HepG2 (cell line): ENCODE measurements at regions not wholly inside any gene's neighbourhood (a gene's known extent, or its start where the extent isn't known, plus 50 kb on each side); places are given as distances from the start of the nearest gene placed in this dataset.

Experiments used
- ATAC-seq: fragments of 200-7000 bp; cut with Tn5 transposase; 3 replicates; pipeline ENCODE4 v1.9.1; 2020; ENCODE audit warnings: mild to moderate bottlenecking, moderate library complexity
- BruUV-seq: library from RNA; stranded (reverse); fragments of 400-500 nt; replicated peaks from 2 replicates; lab custom pipeline; 2021; lab: Mats Ljungman, UMichigan
- CTCF ChIA-PET: fragments of 300-600 bp; formaldehyde crosslinking; extraction: SDS; loops from one replicate; lab custom pipeline; 2021; ENCODE audit warnings: low total read pairs, inconsistent platforms, low intra/inter-chr PET ratio; lab: Yijun Ruan, JAX
- POLR2A ChIA-PET: fragments of 350-600 bp; sonication (Branson Sonifier 250); formaldehyde crosslinking; loops from one replicate; lab custom pipeline; 2020; ENCODE audit warnings: antibody characterized with exemption, inconsistent platforms; lab: Yijun Ruan, JAX
- DNase-seq: peaks from one replicate; pipeline ENCODE4 v3.0.0-alpha.2; 2015; ENCODE audit warnings: low spot score
- FAIRE-seq: peaks from 3 replicates; lab custom pipeline; 2011; peaks lifted over from hg19 to GRCh38; lab: Jason Lieb, UNC
- H2AFZ ChIP-seq: one replicate; pipeline ENCODE4 v1.6.1; 2011; ENCODE audit warnings: low read length, inconsistent platforms
- H3K27ac ChIP-seq: fragments of 300-600 bp; 3 replicates; pipeline ENCODE4 v1.8.0; 2011; ENCODE audit warnings: mixed run types, mild to moderate bottlenecking, mixed read lengths, low read length, inconsistent platforms; ENCODE audit not compliant: insufficient read depth; ENCODE audit errors: extremely low read length
- H3K27me3 ChIP-seq, 2 experiments: fragments of 200-600 bp in 1 of 2; 2 replicates in 1 of 2; 3 replicates in 1 of 2; pipeline versions ENCODE4 v1.6.0 to v1.8.0; 2011; ENCODE audit warnings: low read length in 2 of 2, mild to moderate bottlenecking in 2 of 2, moderate library complexity in 2 of 2, inconsistent platforms in 1 of 2; ENCODE audit not compliant: insufficient read depth in 2 of 2, control insufficient read depth in 1 of 2
- H3K36me3 ChIP-seq, 2 experiments: fragments of 200-600 bp in 1 of 2; replicated peaks in 1 of 2; 2 replicates in 1 of 2; 3 replicates in 1 of 2; pipeline versions ENCODE4 v1.5.1 to v1.8.0; 2011; ENCODE audit warnings: low read length in 2 of 2, inconsistent platforms in 1 of 2; ENCODE audit not compliant: insufficient read depth in 2 of 2, control insufficient read depth in 1 of 2
- H3K4me1 ChIP-seq: 2 replicates; pipeline ENCODE4 v1.5.1; 2012; ENCODE audit warnings: low read length, inconsistent platforms; ENCODE audit not compliant: insufficient read depth
- H3K4me2 ChIP-seq: 2 replicates; pipeline ENCODE4 v1.6.0; 2011; ENCODE audit warnings: low read depth, low read length, inconsistent platforms
- H3K4me3 ChIP-seq, 3 experiments: fragments of 200-600 bp in 1 of 3; sonication (generic), shearing (Covaris generic) in 1 of 3; replicated peaks in 1 of 3; 2 replicates each; pipeline ENCODE4 v1.5.1; 2011 to 2016; ENCODE audit warnings: low read length in 3 of 3, inconsistent platforms in 2 of 3, low read depth in 2 of 3, mild to moderate bottlenecking in 2 of 3, control low read depth in 1 of 3, mixed read lengths in 1 of 3; ENCODE audit not compliant: insufficient read depth in 1 of 3
- H3K79me2 ChIP-seq: one replicate; pipeline ENCODE4 v1.6.1; 2011; ENCODE audit warnings: low read length, inconsistent platforms; ENCODE audit not compliant: insufficient read depth
- H3K9ac ChIP-seq: 2 replicates; pipeline ENCODE4 v1.6.0; 2011; ENCODE audit warnings: mild to moderate bottlenecking, low read depth, low read length, inconsistent platforms; ENCODE audit not compliant: insufficient read depth
- H3K9me3 ChIP-seq: 2 replicates; pipeline ENCODE4 v1.5.1; 2012; ENCODE audit warnings: mild to moderate bottlenecking, low read length
- H4K20me1 ChIP-seq: 2 replicates; pipeline ENCODE4 v1.6.0; 2011; ENCODE audit warnings: inconsistent platforms, mild to moderate bottlenecking, low read length, moderate library complexity; ENCODE audit not compliant: insufficient read depth
- CEBPB ChIP-seq: IDR thresholded peaks from 2 replicates; pipeline ENCODE4 v1.6.1; 2011; ENCODE audit warnings: low read depth, low read length, improper control_type of control experiment, borderline replicate concordance
- KLF6 ChIP-seq: IDR thresholded peaks from 2 replicates; pipeline ENCODE4 v1.8.0; 2016; ENCODE audit warnings: missing biosample characterization, missing genetic modification reagents
- POGZ ChIP-seq: sonication (generic); formaldehyde crosslinking; IDR thresholded peaks from 2 replicates; pipeline ENCODE4 v1.4.0; 2020; ENCODE audit warnings: mild to moderate bottlenecking, missing genetic modification reagents
- PRPF4 ChIP-seq: fragments of 200-400 bp; formaldehyde crosslinking; IDR thresholded peaks from 2 replicates; pipeline ENCODE4 v1.6.1; 2016; ENCODE audit warnings: low read length, low read depth; ENCODE audit not compliant: poor library complexity, severe bottlenecking
- SATB2 ChIP-seq: sonication (generic); formaldehyde crosslinking; IDR thresholded peaks from 2 replicates; pipeline ENCODE4 v1.5.0; 2020; ENCODE audit warnings: missing genetic modification reagents
- SOX6 ChIP-seq, 2 experiments: fragments of 450-650 bp in 1 of 2; sonication (generic) in 1 of 2; formaldehyde crosslinking in 1 of 2; IDR thresholded peaks; 2 replicates each; pipeline versions ENCODE4 v1.4.0 to v1.6.1; 2017 to 2020; ENCODE audit warnings: antibody characterized with exemption in 1 of 2, mild to moderate bottlenecking in 1 of 2, missing genetic modification reagents in 1 of 2
- SP5 ChIP-seq: IDR thresholded peaks from 2 replicates; pipeline ENCODE4 v1.6.1; 2016; ENCODE audit warnings: low read depth, borderline replicate concordance
- ZBTB21 ChIP-seq: sonication (generic); formaldehyde crosslinking; IDR thresholded peaks from 2 replicates; pipeline ENCODE4 v1.4.0; 2020; ENCODE audit warnings: missing genetic modification reagents
- ZNF563 ChIP-seq: sonication (generic); formaldehyde crosslinking; IDR thresholded peaks from 2 replicates; pipeline ENCODE4 v1.8.0; 2022; ENCODE audit warnings: mild to moderate bottlenecking, moderate library complexity, missing genetic modification reagents
- WGBS: methylation state at CpG from one replicate; pipeline ENCODE4 v1.1.6; 2017; ENCODE audit warnings: low lambda C conversion rate; 5-methylcytosine and 5-hydroxymethylcytosine counted together
- in situ Hi-C: cut with HindIII; loops from 2 replicates; pipeline ENCODE4 v1.10.0; 2017; ENCODE audit warnings: low pct_unique_long_range_greater_than_20kb; ENCODE audit not compliant: extremely low pct_ligation_motif_present
- intact Hi-C: fragments of 100-400 bp; cut with micrococcal nuclease; formaldehyde crosslinking; loops from one replicate; pipeline ENCODE4 v1.10.0; 2022; ENCODE audit not compliant: unreplicated experiment
- TF ChIP-seq, protein P1 (sequence below): sonication (generic); formaldehyde crosslinking; IDR thresholded peaks from 2 replicates; pipeline ENCODE4 v1.4.0; 2020; ENCODE audit warnings: missing genetic modification reagents

- no peaks in the 10 kb centered on the region for H3K4me1 ChIP-seq
- intact Hi-C loops: no loop called here
- no peaks in the 10 kb centered on the region for H3K36me3 ChIP-seq
- H3K27ac ChIP-seq: no peak overlapping the region
- ATAC-seq: no peak
- DNase-seq: no peak
- H3K9ac ChIP-seq: no peak overlapping the region
- no peaks in the 10 kb centered on the region for H3K9me3 ChIP-seq
- CTCF ChIA-PET: no interaction called here
- TF ChIP-seq ZNF563 (CRISPR knock-in tag) (no peak), CEBPB (peak; percentile 48; the same call in 1 of the 2 replicates)
- TF ChIP-seq, all 625 proteins: peak for 1
- POLR2A ChIA-PET: no interaction called here
- in situ Hi-C loops: no loop called here
- Histone ChIP-seq H2AFZ (no peak overlapping the region), H3K79me2 (no peaks in the 10 kb centered on the region), H3K4me3 (no peak overlapping the region), H4K20me1 (no peaks in the 10 kb centered on the region), H3K27me3 (no peaks in the 10 kb centered on the region), H3K4me2 (no peak overlapping the region)
- FAIRE-seq: no peak
- 16% methylated on average over 3 of the region's 3 CpGs for WGBS
- BruUV-seq: no TSS peak
Measured at GRCh38 chr1:60487565-60488345, 414.2 kb upstream of the C1orf87 start.

DNA sequence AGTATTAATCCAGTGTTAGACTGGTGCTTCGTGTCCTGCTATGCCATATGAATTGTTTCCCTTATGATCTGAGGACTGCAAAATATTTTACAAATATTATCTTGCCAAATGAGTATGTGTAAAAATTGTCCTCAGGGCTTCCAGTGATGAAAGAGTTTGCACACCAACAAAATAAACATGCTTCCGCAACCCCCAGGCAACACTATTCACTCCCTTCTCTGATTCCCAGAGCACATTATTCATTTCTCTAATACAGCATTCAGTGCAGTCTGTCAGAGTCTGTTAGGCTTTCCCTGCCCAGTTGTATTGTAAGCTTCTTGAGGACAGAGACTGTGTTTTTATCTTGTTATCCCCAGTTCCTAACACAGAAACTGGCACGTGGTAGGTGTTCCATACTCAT, 409.9 kb upstream of the C1orf87 start:
- no TSS peak for BruUV-seq
- no peak overlapping the region for H3K27ac ChIP-seq
- no peaks in the 10 kb centered on the region for H3K27me3 ChIP-seq
- no peaks in the 10 kb centered on the region for H3K36me3 ChIP-seq
- POLR2A ChIA-PET: no interaction called here
- no peak for DNase-seq
- WGBS: 0% methylated on average over 3 of the region's 3 CpGs
- intact Hi-C loops: no loop called here
- no peak for ATAC-seq
- no peak for TF ChIP-seq SOX6 (IDR thresholded peaks at IDR 0.05)
- TF ChIP-seq SOX6 (CRISPR knock-in tag; IDR thresholded peaks at IDR 0.05): no peak
- TF ChIP-seq PRPF4: no peak
- no peak for TF ChIP-seq SP5
- TF ChIP-seq KLF6 (CRISPR knock-in tag): no peak
- TF ChIP-seq, protein P1, sequence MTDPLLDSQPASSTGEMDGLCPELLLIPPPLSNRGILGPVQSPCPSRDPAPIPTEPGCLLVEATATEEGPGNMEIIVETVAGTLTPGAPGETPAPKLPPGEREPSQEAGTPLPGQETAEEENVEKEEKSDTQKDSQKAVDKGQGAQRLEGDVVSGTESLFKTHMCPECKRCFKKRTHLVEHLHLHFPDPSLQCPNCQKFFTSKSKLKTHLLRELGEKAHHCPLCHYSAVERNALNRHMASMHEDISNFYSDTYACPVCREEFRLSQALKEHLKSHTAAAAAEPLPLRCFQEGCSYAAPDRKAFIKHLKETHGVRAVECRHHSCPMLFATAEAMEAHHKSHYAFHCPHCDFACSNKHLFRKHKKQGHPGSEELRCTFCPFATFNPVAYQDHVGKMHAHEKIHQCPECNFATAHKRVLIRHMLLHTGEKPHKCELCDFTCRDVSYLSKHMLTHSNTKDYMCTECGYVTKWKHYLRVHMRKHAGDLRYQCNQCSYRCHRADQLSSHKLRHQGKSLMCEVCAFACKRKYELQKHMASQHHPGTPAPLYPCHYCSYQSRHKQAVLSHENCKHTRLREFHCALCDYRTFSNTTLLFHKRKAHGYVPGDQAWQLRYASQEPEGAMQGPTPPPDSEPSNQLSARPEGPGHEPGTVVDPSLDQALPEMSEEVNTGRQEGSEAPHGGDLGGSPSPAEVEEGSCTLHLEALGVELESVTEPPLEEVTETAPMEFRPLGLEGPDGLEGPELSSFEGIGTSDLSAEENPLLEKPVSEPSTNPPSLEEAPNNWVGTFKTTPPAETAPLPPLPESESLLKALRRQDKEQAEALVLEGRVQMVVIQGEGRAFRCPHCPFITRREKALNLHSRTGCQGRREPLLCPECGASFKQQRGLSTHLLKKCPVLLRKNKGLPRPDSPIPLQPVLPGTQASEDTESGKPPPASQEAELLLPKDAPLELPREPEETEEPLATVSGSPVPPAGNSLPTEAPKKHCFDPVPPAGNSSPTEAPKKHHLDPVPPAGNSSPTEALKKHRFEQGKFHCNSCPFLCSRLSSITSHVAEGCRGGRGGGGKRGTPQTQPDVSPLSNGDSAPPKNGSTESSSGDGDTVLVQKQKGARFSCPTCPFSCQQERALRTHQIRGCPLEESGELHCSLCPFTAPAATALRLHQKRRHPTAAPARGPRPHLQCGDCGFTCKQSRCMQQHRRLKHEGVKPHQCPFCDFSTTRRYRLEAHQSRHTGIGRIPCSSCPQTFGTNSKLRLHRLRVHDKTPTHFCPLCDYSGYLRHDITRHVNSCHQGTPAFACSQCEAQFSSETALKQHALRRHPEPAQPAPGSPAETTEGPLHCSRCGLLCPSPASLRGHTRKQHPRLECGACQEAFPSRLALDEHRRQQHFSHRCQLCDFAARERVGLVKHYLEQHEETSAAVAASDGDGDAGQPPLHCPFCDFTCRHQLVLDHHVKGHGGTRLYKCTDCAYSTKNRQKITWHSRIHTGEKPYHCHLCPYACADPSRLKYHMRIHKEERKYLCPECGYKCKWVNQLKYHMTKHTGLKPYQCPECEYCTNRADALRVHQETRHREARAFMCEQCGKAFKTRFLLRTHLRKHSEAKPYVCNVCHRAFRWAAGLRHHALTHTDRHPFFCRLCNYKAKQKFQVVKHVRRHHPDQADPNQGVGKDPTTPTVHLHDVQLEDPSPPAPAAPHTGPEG (CRISPR knock-in tag): no peak
- no peak for TF ChIP-seq POGZ (CRISPR knock-in tag)
- TF ChIP-seq SATB2 (CRISPR knock-in tag): no peak
- TF ChIP-seq ZBTB21 (CRISPR knock-in tag): no peak
- TF ChIP-seq, all 625 proteins: peak for 0
- Histone ChIP-seq H3K4me2 (no peak overlapping the region), H4K20me1 (no peaks in the 10 kb centered on the region), H3K79me2 (no peaks in the 10 kb centered on the region), H3K9ac (no peak overlapping the region), H2AFZ (no peak overlapping the region), H3K4me3 (no peak overlapping the region), H3K4me1 (no peaks in the 10 kb centered on the region), H3K9me3 (no peaks in the 10 kb centered on the region)
- in situ Hi-C loops: no loop called here
- CTCF ChIA-PET: no interaction called here
- FAIRE-seq: no peak
